HG03521 (cell line): ENCODE measurements at regions not wholly inside any gene's neighbourhood (a gene's known extent, or its start where the extent isn't known, plus 50 kb on each side); places are given as distances from the start of the nearest gene placed in this dataset.

ENCODE experiments used
- ATAC-seq: cut with Tn5 transposase; IDR thresholded peaks from one replicate; pipeline ENCODE4 v1.9.1; 2021; ENCODE audit warnings: mild to moderate bottlenecking, moderate library complexity; ENCODE audit not compliant: unreplicated experiment

DNA sequence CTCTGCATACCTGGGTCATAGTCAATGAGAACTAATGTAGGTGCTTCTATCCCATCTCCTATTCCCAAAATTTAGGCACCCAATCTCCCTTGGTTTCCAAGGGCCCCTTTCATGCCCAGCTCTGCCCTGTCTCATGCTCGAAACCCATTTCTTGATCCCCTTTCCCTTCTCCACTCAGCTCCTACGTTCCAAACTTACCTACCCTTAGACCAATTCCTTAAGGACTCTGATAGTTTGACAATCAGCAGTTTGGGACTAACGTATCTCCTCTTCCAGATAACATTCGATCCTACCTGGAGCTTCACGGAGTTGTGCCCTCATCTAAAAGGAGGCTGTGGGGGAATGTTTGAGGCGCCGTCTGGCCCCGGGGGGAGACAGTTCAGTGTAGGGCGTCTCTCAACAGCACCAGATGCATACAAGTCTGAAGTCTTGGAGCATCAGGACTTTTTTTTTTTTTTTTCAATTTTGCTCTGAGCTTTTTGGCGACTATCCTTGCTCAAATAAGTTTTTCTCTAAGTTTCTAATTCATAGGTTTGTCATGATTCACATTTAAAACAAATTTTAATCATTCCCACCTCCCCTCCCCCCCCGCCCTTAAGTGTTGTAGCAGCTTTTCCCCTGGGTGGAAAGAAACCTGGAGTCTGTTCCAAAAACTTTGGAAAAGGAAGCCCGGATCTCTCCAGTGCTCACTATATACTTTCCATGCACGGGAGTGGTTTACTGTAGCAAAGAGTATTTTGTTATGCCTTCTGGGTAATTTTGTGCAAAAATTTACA, 141.2 kb upstream of the LGALSL start:
- ATAC-seq: no peak

DNA sequence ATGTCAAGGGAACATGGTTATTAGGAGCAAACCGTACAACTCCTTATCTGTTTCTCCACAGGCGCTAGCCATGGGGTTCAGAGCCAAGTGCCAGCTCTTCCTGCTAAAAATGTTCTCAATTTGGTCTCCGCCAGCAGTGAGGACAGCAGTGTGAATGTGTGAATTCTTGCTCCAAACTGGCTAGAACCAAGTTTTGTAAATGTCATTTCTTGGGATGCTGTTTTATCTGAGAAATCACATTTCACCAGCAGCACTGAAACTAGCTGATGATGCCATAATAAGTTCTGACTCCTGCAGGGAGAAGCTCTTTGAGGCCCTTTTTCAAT, 140.6 kb upstream of the LGALSL start:
- no peak for ATAC-seq

- no peak for ATAC-seq
Measured at GRCh38 chr2:64315291-64315960, 138.5 kb upstream of the LGALSL start.

- ATAC-seq: no peak
Measured at GRCh38 chr2:64317707-64318475, 136.1 kb upstream of the LGALSL start.

GRCh38 chr2:64318476-64318748, 135.6 kb upstream of the LGALSL start:
- no peak for ATAC-seq

- no peak for ATAC-seq
Measured at GRCh38 chr2:64319896-64320295, 134.1 kb upstream of the LGALSL start.

DNA sequence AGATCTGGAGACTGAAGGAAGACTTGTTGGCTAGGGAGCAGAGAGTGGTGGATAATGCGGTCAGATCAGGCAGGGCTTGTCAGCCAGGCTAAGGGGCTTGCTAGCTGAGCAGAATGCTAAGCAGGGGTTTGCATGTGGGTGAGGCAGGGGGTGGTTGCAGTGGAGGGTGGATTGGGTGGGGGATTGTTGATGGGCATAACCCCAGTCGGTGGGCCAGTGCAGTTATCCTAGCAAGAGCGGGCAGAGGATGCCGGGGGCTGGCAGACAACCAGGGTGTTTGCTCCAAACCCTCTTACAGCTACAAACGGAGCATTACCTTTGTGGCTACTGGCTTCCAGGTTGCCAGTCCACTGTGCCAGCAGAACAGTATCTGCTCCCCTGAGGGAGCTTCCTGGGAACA, 131.5 kb upstream of the LGALSL start:
- ATAC-seq: no peak

DNA sequence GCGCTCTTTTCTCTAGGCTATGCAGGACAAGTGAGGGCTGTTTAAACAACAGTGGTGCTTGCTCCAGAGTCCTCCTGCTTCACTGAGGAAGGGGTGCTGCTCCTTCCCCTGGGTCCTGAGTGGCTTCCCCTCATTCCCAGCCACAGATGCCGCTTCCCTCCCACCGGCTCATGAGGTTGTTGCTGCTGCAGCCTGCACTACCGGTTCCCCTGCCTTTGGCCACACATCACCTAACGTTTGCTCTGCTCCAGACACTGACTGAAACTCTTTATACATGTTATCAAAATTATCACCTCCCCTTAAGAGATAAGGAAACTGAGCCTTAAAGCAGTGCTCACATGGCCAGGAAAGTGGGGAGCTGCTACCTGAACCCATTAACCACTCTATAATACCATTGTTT, 130.8 kb upstream of the LGALSL start:
- ATAC-seq: no peak

DNA sequence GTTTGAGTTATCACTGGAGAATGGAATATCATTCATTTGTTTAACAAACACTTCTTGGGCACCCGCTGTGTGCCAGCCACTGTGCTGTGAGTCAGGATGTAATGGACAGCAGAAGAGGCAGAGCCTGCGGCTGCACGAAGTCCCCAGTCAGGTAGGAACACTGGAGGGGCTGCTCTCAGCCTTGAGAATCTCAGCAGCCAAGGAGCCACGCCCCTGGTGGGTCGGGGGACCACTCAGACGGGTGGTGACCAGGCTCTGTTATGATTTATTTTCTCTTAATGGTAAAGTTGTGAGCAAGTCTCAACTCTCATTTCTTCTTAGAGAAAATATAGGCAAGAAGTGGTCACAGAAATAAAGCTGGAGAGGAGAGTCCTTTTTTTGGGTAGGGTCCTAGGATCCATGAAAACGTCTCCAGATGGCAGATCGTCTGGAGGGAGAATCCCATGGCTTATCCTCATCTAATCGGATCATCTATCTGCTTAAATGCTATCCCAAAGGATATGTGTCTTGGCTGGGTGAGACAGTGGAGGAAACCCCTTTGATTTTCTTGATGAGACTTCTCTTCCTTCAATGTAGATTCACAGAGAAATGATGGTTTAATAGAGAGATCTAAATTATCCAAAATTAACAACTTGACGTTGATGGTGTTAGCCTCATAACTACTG, 129.1 kb upstream of the LGALSL start:
- ATAC-seq: no peak

- ATAC-seq: no peak
Measured at GRCh38 chr2:64325477-64325851, 128.5 kb upstream of the LGALSL start.

GRCh38 chr2:64325852-64326577, 127.9 kb upstream of the LGALSL start:
- ATAC-seq: peak; percentile 89

DNA sequence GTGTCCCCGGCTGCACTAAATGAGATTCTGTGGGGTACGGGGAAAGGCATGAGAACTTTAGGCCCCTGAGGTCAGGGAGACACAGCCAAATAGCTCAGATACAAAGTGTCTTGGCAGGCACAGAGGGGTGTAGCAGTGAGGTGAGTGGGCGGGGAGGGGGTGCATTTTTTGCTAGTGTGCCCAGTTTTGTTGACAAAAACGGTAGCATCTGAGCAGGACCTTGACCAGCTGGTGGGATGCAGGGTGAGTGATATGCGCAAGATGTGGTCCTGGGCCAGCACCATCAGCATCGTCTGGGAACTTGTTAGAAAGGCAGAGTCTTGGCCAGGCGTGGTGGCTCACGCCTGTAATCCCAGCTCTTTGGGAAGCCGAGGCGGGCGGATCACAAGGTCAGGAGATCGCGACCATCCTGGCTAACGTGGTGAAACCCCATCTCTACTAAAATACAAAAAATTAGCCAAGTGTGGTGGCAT, 127.3 kb upstream of the LGALSL start:
- no peak for ATAC-seq

GRCh38 chr2:64327129-64327509, 126.8 kb upstream of the LGALSL start:
- no peak for ATAC-seq

GRCh38 chr2:64327510-64328414, 126.2 kb upstream of the LGALSL start:
- ATAC-seq: no peak

DNA sequence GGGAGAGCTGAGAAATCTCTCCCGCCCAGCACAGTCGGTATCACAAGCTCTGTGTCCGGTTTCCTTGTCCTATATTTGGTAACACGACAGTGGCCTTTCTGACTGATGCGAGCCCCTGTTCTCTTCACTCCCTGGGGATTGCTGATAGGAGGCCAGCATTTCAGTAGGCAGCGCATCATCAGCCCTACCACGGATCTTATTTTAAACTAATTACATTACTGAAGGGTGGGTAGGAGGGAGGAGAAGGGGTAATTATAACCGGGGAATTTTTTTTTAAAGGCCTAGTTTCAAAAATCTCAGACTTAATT, 125.6 kb upstream of the LGALSL start:
- ATAC-seq: no peak

DNA sequence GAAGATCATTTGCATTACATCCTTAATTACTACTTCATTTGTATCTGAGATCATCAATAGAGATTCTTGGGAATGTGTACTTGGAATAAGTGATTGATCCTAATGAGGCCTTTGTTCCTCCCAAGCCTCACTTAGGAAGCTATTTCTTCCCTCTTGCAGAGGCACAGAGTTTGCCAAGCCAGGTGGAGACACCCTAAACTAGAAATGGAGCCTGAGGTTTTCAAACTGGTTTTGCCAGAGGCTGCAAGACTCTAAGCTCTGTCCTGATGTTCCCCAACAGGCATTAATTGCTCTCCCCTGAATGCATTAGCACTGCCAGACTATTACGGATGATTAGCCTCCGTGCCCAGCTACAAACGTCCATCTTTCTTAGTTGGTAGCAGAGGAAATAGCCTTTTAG, 125.2 kb upstream of the LGALSL start:
- ATAC-seq: no peak

DNA sequence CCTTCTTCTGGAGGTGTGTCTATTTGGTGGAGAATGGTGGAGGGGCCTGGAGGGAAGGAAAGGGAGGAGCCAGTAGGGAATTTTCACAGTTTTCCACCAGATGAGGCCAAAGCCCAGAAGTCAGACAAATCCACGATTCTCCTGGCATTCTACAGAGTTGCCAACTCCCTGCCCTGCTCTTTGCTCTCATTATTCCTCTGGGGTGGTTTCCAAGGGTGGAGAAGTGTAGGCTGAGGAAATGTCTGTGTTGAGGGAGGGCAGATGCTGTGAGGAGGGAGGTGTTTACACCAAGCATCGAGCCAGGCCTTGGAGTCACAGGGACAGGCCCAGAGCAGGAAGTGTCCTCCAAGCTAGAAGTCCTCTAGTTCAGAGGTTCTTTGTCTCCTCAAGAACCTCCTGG, 124.1 kb upstream of the LGALSL start:
- no peak for ATAC-seq

DNA sequence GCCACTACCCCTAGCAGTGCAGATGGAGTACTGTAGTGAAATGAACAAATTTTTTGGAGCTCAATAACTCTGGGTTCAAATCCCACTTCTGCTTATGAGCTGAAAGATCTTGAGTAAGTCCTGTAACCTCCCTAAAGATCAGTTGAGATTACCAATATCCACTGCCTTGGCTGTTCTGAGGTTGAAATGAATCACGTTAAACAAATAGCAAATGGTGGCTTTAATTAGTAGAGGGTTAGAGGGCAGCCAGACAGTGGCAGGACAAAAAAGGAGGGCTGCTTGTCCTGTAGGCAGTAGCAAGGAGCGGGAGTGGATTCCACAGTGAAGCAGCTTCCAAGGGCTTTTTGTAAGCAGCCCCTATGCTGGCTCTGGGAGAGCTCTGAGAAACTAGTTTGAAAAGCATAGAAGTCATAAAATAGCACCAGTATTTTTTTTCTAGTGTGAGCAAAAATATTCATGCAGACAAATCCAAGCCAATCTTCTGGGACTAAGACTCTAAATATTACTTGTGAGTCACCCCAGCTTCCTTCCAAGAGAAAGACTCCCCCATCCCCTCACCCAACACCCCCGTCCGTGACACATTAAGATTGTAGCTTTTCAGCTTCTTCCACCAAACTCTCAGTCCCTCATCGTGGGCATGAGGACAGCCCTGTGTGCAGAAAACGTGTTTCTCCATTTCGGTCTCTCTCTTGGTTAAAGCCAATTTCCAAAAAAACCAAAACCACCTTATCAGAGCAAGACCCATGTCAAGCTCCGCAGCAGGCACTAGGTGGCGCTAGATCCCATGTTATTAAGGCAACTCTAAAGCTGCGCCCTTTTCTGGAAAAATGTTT, 123.5 kb upstream of the LGALSL start:
- no peak for ATAC-seq

- no peak for ATAC-seq
Measured at GRCh38 chr2:64331114-64331645, 122.8 kb upstream of the LGALSL start.
